GM18868 (cell line): ENCODE measurements at regions not wholly inside any gene's neighbourhood (a gene's known extent, or its start where the extent isn't known, plus 50 kb on each side); places are given as distances from the start of the nearest gene placed in this dataset.

Source experiments
- ATAC-seq: cut with Tn5 transposase; IDR thresholded peaks from one replicate; pipeline ENCODE4 v1.9.1; 2021; ENCODE audit warnings: mild to moderate bottlenecking, moderate library complexity; ENCODE audit not compliant: unreplicated experiment

DNA sequence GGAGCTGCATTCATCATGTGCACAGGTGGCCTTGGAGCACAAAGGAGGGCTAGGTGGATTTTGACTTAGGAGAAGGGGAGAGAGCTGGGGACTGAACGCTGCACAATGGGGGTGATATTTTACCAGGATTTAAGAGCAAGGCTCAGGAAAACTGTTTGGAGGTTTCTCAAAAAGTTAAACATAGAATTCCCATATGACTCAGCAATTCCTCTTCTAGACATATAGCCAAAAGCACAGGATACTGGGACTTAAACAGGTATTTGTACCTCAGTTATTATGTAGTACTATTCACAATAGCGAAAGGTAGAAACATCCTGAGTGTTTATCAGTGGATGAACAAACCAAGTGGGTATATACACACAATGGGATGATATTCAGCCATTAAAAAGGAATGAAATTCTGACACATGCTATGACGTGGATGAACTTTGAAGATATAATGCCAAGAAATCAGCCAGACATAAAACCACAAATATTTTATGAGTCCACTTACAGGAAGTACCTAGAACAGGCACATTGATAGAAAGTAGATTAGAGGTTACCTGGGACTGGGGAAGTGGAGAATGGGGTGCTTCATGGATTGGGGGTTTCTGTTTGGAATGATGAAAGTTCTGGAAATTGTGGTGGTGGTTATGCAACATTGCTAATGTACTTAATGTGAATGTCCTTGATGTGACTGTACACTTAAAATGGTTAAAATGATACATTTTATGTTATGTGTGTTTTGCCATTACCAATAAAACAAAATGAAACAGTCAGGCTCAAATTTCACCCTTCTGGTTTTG lies 216.9 kb downstream of the HAUS1 start:
- ATAC-seq, result no peak

DNA sequence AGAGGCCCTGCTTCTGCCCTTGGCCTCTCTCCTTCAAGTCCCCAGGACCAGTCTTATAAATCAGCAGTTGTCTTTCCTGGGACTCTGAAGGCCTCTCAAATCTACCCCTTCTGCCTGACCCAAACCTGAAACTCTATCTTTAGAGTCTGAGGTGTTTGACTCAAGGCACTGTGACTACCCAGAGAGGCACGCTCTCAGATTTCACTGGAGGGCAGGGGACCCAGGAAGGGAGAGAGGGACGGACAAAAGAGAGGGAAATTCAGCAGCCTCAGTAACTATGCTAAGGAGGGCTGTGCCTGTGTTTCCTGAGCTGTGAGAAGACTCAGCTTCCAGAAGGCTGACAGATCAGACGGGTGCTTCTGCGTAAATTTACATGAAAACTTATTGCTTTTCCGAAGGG lies 217.8 kb downstream of the HAUS1 start:
- no peak for ATAC-seq

GRCh38 chr18:46322411-46322891 lies 218.3 kb downstream of the HAUS1 start:
- no peak for ATAC-seq

- no peak for ATAC-seq
These were observed 218.8 kb downstream of the HAUS1 start for GRCh38 chr18:46322941-46323340.

DNA sequence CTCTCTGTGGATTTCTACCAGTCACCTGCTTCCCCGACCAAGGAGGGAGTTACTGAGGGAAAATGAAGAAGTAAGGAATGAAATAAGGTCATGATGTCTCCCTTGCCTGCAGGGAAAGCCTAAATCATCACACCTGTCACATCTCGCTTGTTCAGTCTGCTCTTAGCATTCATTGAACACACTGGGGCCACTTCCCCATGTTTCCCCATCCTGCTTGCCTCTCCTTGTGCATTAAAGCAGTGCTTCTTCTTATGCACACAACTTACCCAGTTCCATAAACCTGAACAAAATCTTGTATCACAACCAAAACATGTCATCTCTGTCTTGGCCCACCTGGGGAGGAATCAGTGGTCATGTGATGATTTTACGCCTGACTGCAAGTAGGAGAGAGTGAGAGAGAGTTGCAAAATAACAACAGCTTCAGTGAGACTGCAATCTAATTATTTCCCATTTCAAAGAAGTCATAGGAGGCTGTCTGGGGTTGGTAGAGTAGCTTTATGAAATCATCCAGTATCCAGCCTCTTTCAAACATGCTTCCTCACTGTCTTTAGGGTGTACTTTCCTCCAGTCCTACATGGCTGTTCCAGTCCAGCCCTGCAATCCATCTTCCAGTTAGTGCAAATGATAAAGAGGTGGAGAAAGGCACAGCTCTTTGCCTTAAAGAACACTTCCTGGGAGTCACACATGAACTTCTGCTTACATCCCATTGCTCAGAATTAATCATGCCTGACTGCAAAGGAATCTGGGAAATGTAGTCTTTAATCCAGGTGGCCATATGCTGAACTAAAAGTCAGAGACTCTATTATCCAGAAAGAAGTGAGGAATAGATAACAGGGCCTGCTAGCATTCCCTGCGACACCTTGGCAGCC lies 220.1 kb downstream of the HAUS1 start:
- ATAC-seq, result no peak

GRCh38 chr18:46325895-46326294 lies 221.7 kb downstream of the HAUS1 start:
- no peak for ATAC-seq

- ATAC-seq, result no peak
These were observed 225.6 kb downstream of the HAUS1 start for GRCh38 chr18:46329736-46330246.

GRCh38 chr18:46331316-46331715 lies 227.1 kb downstream of the HAUS1 start:
- ATAC-seq, result no peak

GRCh38 chr18:46332286-46332801 lies 228.2 kb downstream of the HAUS1 start:
- ATAC-seq, result no peak

DNA sequence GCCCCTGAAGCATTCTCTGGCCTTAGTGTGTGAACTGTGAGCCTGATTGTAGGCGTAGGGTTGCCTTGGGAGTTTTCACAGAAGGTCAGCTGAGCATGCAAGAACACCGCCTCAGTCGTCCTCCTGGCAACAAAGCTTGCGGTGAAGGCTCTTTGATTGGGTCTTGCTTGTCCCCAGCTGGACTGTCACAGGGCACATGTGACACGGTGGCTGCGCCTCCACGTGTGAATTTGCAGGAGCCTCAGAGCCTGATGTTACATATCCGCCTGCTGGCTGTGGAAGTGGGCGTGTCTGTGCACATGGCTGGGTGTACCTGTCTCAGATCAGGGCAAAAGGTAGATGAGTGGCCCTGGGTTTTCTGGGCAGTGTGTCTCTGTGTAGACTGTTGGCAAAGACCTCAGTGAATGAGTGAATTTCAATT lies 228.7 kb downstream of the HAUS1 start:
- no peak for ATAC-seq

DNA sequence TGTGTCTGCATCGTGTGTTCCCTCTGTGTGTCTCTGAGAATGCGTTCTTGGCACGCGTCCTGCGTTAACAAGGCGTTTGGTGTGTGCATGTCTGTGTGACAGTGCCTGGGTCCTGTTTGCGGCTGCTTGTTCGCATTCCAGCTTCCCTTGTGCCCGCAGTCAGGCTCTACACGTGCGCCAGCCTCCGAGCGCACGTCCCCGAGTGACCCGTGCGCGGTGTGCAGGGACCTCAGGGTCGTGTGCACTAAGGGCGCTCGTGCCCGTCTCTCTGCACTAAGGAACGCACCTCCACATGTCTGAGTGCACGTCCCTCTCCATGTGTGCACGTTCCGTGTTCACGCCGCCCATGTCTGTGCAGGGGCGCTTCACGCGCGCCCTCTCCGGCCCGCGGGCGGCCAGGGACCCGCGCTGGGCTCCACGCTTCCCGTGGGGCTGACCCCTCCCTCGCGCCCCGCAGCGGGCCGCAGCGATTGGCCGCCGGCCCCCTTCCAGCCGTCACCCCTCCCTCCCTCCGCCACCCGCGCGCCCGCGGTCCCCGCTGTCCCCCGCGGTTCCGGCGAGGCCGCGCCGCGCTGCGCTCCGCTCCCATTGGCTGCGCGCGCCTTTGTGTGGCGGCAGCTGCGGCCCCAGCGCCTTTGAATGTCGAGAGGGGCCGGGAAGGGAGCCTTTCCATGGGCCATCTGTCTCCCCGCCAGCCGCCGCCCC lies 229.4 kb downstream of the HAUS1 start:
- no peak for ATAC-seq

GRCh38 chr18:46334868-46335281 lies 230.7 kb downstream of the HAUS1 start:
- ATAC-seq, result no peak

DNA sequence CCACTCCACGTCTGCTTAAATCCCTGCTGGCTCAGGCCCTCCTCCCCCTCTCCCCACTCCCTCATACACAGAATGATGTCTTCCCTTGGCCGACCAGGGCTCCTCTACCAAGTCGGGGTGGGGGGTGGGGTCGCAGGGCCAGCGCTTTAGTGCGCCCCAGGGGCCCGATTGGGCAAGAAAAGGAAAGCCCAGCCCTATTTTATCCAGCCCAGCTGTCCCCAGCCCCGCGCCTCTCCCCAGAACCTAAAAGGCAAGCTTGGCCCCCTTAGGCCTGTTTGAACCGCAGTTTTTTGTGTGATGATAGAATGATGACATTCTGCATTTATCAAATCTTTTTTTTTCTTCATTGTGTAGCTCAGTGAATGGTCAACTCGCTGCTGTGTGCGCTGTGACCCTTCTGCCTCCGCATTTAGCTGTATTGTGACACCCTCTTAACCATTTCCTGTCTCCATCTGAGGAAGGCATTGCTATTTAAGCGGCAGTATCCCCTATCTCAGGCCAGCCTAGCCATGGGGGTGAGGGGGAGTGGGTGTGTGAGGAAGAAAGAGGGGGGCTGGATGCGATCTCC lies 231.4 kb downstream of the HAUS1 start:
- no peak for ATAC-seq

GRCh38 chr18:46336278-46337111 lies 232.3 kb downstream of the HAUS1 start:
- ATAC-seq, result no peak

- ATAC-seq, result no peak
These were observed 233.1 kb downstream of the HAUS1 start for GRCh38 chr18:46337271-46337670.

DNA sequence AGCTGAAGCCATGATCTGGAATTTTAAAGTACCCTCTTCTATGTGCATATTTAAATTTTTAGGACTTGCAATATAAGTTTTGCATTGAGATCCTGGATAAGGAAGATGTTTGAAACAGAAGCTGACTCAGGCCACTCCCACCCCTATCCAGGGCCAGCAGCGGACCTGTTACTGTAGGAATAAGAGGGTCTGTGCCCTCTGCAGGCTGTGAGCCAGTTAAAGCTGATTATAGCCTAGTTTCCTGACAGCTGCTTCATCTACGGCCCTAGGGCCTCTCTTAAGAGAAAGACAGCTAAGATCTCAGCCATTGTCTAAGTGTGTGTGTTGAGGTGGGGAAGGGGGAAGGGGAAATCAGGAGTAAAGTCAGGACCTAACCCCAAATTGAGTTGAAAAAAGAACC lies 234.0 kb downstream of the HAUS1 start:
- ATAC-seq, result no peak

GRCh38 chr18:46338766-46339165 lies 234.6 kb downstream of the HAUS1 start:
- no peak for ATAC-seq

DNA sequence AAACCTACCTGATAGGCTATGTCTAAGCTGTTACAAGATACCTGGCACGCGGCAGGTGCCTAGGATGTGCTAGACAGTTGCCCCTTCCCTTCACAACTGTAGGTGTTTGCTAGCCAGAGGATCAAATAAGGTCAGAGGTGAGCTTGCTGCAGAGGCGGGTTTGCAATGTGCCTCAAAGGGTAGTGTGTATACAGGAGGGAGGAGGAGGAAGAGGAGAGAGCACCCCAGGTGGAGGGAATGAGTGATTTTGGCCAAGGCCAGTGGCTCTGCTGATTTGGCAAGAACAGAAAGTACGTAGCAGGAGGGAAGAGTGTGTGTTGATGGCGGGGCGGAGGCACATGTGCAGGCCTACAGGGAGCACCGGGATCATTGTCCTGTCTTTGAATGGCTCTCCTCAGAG lies 236.5 kb downstream of the HAUS1 start:
- no peak for ATAC-seq

DNA sequence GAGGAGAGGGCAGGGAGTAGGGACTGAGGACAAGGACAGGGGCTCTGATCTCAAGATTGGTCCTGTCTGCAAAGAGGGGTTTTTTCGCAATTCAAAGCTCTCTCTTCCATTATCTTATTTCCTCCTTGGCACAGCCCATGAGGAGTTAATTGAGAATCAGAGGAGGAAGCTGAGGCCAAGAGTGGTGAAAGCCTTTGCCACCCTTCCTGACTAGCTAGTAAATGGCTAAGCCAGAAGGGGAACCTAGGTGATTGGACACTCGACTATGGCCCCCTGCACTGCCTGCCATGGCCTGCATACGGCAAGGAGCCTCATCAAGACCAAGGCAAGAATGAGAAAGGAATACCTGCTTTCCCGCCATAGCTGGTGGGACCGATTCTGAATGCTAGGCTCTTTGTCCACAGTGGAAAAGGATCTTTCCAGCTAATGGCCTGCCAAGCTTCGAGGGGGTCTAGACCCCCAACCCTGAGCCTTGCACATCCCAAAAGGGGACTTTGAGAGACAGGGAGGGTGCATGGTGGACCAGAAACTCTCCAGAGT lies 237.9 kb downstream of the HAUS1 start:
- ATAC-seq, result no peak
